ENCODE measurements at regions not wholly inside any gene's neighbourhood (a gene's known extent, or its start where the extent isn't known, plus 50 kb on each side); places are given as distances from the start of the nearest gene placed in this dataset.

DNA sequence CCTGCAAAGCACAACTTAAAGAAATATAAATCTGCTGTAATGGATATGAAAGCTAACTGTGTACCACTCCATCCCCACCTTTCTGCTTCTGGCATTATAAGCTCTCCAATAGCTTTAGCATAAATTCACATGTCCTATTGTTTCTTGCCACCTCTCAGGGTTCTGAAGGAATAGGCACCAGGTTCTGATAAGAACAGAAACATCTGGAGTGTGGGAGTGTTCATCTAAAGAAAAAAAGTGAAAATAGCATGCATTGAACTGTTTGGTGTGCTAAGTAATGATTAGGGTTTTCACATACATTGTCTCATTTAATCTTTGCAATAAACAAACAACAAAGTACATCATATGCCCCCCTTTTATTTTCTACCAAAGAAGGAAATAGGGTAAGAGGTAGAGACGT is 72.3 kb downstream of the FAM76B start:
- DNase-seq: no peak

- DNase-seq: no peak
Measured at GRCh38 chr11:95716266-95716665, 73.3 kb downstream of the FAM76B start.

GRCh38 chr11:95715777-95716241 is 73.8 kb downstream of the FAM76B start:
- peak; percentile 53 for DNase-seq

- no peak for DNase-seq
Measured at GRCh38 chr11:95714843-95715776, 74.5 kb downstream of the FAM76B start.

DNA sequence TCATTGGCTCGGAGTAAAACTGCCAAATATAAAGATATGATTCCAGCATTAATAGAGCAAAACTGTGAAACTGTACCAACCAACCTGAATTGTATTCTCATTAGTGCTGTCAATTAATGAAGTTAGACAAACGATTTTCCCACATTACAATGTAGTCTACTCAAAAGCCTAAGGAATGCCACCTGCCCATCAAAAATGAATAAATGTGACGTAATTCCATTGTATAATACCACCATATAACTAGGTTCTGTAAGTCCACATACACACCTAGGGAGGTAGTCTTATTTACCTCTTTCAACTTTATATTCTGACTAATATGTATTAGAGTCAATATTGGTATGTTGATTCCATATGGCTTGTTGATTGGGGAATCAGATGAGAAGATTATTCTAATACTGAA is 76.2 kb downstream of the FAM76B start:
- DNase-seq: no peak

- DNase-seq: no peak
Measured at GRCh38 chr11:95711945-95712221, 77.7 kb downstream of the FAM76B start.

- DNase-seq: no peak
Measured at GRCh38 chr11:95711162-95711944, 78.2 kb downstream of the FAM76B start.

GRCh38 chr11:95708681-95709080 is 80.9 kb downstream of the FAM76B start:
- DNase-seq: no peak

GRCh38 chr11:95706974-95707387 is 82.6 kb downstream of the FAM76B start:
- DNase-seq: no peak

DNA sequence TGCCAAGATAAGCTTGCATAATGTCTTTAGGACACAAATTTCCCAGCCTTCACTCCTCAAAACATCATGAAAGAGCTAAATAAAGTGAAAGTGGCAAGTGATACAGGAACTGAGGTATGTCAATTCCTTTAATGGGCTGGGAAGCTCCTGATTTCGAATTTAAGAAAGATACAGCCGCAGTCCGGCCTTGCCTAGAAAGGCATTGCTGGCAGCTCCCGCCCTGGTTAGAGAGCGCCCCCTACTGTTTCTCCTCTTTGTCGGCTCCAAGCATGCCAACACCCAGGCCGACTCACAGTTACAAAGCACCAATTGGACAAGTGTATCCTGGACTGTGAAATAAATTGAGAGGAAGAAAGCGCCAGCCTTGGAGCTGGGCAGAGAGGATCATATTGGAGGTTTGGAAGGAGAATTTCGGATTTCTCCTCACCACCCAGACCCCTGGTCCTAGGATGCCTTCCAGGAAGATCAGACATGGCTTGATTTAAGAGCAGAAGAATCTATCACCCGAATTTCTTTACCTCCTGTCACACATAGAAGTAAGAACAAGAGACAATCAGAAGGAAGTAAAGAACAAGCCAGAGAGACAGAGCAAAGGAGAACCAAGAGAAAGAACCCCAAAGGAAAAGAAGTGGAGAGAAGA is 84.0 kb downstream of the FAM76B start:
- DNase-seq: peak; percentile 77

- DNase-seq: no peak
Measured at GRCh38 chr11:95704865-95705264, 84.7 kb downstream of the FAM76B start.

DNA sequence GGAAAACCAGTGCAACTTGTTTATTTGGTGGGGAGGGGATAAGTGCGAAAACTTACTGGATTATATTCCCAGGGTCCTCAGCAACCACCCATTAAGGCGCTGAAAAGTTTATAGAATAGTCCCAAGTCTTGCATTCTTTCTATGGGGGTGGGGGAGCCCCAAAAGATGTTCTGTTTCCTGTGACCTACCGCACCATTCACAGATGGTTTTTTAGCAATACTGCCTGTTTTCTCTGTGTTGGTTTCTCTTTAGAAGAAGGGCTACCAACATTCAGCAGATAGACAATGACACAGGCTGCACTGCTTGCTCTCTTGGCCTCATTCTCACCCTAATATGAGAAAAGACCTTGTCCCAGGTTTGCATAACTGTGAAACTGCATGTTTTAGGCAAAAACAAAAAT is 86.5 kb downstream of the FAM76B start:
- no peak for DNase-seq

- DNase-seq: no peak
Measured at GRCh38 chr11:95702526-95702925, 87.1 kb downstream of the FAM76B start.

GRCh38 chr11:95700471-95700817 is 89.1 kb downstream of the FAM76B start:
- no peak for DNase-seq

DNA sequence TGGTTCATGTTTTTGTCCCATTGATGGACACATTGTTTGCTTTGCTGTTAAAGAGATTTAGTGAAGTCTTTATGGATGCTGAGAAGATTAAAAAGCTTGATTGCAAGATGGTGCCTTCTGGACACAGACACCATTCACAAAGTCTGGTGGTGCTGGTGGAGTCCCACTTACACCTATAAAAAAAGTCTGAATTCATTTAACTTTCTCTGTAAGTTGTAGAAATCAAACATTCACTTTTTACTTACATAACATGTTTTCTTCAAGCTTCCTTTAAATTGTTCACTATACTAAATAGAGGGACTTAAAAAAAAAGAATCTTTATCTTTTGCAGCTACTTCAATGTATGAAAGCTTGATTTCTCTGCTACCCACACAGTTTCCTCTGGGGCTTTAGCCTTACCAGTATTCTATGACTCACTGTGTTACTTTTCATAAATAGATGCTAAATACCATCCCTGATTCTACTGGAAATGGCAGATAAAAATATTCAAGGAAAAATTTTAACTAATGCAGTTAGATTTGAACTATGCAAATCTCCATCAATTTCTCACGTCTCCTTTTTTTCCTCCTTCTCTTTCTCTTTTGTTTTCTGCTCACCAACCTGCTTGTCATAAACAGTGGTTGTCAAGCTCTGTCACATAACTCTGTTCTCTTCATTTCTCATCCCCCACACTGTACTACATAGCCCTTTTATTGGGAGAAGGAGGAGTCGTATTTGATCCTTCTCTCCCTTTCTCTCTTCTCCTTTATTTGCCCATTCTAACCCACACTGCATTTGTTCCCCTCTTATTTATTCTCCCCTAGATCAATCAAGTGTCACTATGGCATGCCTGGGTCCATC is 89.7 kb downstream of the FAM76B start:
- no peak for DNase-seq

DNA sequence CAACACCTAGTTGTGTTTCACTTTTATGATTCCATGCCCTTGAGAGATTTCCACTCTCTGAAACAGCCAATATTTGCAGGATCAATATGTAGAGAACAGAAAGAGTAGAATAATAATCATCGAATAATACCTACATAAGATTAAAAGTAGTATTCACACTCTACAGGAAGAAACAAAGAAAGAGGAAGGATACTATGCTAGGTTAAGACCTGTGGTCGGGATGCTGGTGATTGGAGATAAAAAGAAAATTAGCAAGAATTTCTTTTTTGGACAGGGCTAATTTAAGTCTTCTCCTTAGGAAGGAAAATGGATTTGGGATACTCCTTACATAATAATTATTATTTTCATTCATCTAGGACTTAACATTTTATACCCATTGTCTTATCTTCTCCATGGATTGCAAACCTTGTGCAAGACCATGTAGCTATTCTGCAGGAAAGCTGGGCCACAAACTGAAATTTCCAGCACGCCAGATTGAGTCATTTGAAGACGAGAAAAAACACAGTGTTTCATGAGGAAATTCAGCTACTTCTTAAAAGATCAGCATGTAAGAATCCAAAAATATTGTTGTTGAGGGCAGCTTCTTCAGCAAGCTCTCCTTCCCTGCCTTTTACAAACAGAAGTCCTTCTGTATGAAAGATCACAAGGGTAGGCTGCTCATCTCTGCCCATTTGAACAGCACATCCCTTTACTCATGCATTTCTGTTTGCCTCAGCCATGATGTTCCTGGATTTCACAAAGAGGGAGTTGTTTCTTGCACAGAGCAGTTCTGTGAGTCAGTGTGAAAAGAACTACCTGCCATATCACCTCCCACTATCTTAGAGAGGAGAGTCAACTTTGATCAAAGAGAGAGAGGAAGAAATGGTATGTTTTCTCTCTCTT is 90.7 kb downstream of the FAM76B start:
- no peak for DNase-seq

GRCh38 chr11:95697614-95698408 is 91.8 kb downstream of the FAM76B start:
- DNase-seq: no peak

GRCh38 chr11:95695181-95695580 is 94.4 kb downstream of the FAM76B start:
- DNase-seq: no peak

DNA sequence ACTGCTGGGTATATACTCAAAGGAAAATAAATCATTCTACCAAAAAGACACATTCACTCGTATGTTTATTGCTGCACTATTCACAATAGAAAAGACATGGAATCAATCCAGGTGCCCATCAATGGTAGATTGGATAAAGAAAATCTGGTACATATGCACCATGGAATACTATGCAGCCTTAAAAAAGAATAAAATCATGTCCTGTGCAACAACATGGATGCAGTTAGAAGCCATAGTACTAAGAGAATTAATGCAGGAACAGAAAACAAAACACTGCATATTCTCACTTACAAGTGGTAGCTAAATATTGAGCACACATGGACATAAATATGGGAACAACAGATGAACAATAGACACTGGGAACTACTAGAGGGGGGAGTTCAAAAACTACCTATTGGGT is 96.3 kb downstream of the FAM76B start:
- no peak for DNase-seq

DNA sequence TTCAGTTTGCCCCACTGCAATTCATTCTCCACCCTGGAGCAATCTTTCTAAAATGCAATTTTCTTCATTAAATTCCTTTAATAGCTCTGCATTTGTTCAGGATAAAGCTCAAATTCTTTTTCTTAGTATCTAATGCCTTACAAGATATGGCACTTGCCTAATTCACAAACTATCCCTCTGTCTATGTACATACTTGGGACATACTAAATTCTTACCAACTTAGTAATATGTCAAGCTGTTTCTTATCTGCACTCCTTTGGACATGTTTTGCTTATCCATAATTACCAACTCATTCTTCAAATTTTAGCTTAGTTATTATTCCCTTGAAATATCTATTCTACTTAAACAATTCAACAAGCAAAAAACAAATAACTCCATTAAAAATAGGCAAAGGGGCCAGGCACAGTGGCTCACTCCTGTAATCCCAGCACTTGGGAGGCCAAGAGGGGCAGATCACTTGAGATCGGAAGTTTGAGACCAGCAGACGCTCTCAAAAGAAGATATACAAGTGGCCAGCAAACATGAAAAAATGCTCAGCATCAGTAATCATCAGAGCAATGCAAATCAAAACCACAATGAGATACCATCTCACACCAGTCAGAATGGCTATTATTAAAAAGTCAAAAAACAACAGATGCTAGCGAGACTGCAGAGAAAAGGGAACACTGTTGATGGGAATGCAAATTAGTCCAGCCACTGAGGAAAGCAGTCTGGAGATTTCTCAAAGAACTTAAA is 96.9 kb downstream of the FAM76B start:
- no peak for DNase-seq
